GM21526 (cell line): ENCODE measurements at regions not wholly inside any gene's neighbourhood (a gene's known extent, or its start where the extent isn't known, plus 50 kb on each side); places are given as distances from the start of the nearest gene placed in this dataset.

Experiments used
- ATAC-seq: cut with Tn5 transposase; IDR thresholded peaks from one replicate; pipeline ENCODE4 v1.9.1; 2021; ENCODE audit warnings: moderate library complexity; ENCODE audit not compliant: unreplicated experiment, low FRiP score

GRCh38 chr13:106246242-106246641 lies 289.2 kb downstream of the EFNB2 start:
- ATAC-seq, result no peak

- ATAC-seq, result no peak
These were observed 292.4 kb downstream of the EFNB2 start for GRCh38 chr13:106243011-106243565.

GRCh38 chr13:106241974-106242953 lies 293.2 kb downstream of the EFNB2 start:
- ATAC-seq, result no peak

- no peak for ATAC-seq
These were observed 296.8 kb downstream of the EFNB2 start for GRCh38 chr13:106238690-106239089.

- no peak for ATAC-seq
These were observed 300.8 kb downstream of the EFNB2 start for GRCh38 chr13:106234636-106235035.

- ATAC-seq, result no peak
These were observed 302.2 kb downstream of the EFNB2 start for GRCh38 chr13:106233134-106233735.

- no peak for ATAC-seq
These were observed 302.8 kb downstream of the EFNB2 start for GRCh38 chr13:106232681-106233080.

- ATAC-seq, result no peak
These were observed 305.0 kb downstream of the EFNB2 start for GRCh38 chr13:106230450-106230849.

- ATAC-seq, result no peak
These were observed 310.3 kb downstream of the EFNB2 start for GRCh38 chr13:106225126-106225525.

- no peak for ATAC-seq
These were observed 315.3 kb downstream of the EFNB2 start for GRCh38 chr13:106220211-106220610.

GRCh38 chr13:106213028-106213757 lies 322.3 kb downstream of the EFNB2 start:
- no peak for ATAC-seq

- ATAC-seq, result no peak
These were observed 323.0 kb downstream of the EFNB2 start for GRCh38 chr13:106212386-106213010.

- ATAC-seq, result no peak
These were observed 325.1 kb downstream of the EFNB2 start for GRCh38 chr13:106210324-106210723.

GRCh38 chr13:106205871-106206270 lies 329.6 kb downstream of the EFNB2 start:
- no peak for ATAC-seq

GRCh38 chr13:106197496-106197895 lies 338.0 kb downstream of the EFNB2 start:
- ATAC-seq, result no peak

GRCh38 chr13:106187501-106188095 lies 347.9 kb downstream of the EFNB2 start:
- ATAC-seq, result no peak

GRCh38 chr13:106187101-106187500 lies 348.4 kb downstream of the EFNB2 start:
- no peak for ATAC-seq

- ATAC-seq, result no peak
These were observed 349.0 kb downstream of the EFNB2 start for GRCh38 chr13:106186366-106187030.

- no peak for ATAC-seq
These were observed 350.7 kb downstream of the EFNB2 start for GRCh38 chr13:106184790-106185189.
